ENCODE measurements at regions not wholly inside any gene's neighbourhood (a gene's known extent, or its start where the extent isn't known, plus 50 kb on each side); places are given as distances from the start of the nearest gene placed in this dataset.

DNA sequence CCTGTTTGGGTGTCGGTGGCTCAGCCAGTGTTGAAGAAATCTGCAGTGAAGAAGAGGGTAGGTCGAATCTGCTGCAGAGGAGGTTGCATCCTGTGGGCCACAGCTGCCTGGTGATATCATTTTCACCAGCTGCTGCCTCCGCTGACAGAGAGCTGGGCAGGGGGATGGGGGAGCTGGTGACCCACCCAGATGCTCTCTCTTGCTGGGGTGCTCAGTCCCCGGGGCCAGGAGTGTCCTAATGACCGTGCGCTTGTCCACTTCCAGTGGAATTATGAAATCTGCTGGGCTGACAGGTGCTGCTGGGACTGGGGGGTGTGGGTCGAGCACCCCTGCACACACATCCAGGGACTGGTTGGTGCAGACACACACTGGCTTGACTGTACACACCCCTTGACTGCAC lies 83.2 kb upstream of the IRX4 start:
- no peak overlapping the region; the same call in 1 of the 2 replicates for H4K8ac ChIP-seq (ENCODE audit: extremely low read depth, insufficient read depth, low read length)
- FAIRE-seq (no peak), DNase-seq (ENCODE audit: low read depth in 1 of 2, low spot score in 2 of 2) (no peak)
- H3K79me1 ChIP-seq (ENCODE audit: low read depth, low read length) = no peaks in the 10 kb centered on the region
- H3K27me3 ChIP-seq (replicated peaks in 1 of 4; ENCODE audit: control insufficient read depth in 3 of 4, extremely low read depth in 1 of 4, insufficient read depth in 3 of 4, low read length in 3 of 4) = no peaks in the 10 kb centered on the region
- no peaks in the 10 kb centered on the region; a peak in 1 of 8 replicates for H3K36me3 ChIP-seq (ENCODE audit: control insufficient read depth in 2 of 4, insufficient read depth in 4 of 4, low read length in 3 of 4)
- H3K79me2 ChIP-seq (ENCODE audit: control insufficient read depth in 1 of 2, insufficient read depth in 2 of 2, low read length in 2 of 2) = no peaks in the 10 kb centered on the region
- no peak for TF ChIP-seq TEAD4 (IDR thresholded peaks at IDR 0.05; ENCODE audit: low read depth, low read length)
- TF ChIP-seq SP2 (IDR thresholded peaks at IDR 0.05; ENCODE audit: low read length) = no peak
- no peak overlapping the region for H3K23ac ChIP-seq (ENCODE audit: insufficient read length)
- H3K56ac ChIP-seq (replicated peaks; ENCODE audit: insufficient read length, low read depth, low read length) = no peak overlapping the region
- peaks cover 0 to 2% of the 10 kb centered on the region in 2 experiments for H4K20me1 ChIP-seq (replicated peaks in 1 of 2; ENCODE audit: control insufficient read depth in 1 of 2, insufficient read depth in 2 of 2, low read length in 2 of 2)
- H3K4me3 ChIP-seq (ENCODE audit: extremely low read depth in 1 of 4, insufficient read depth in 2 of 4, low read depth in 3 of 4, low read length in 4 of 4) = no peak overlapping the region
- peaks cover 0 to 2% of the 10 kb centered on the region in 2 experiments; a peak in 2 of 4 replicates for H3K9me3 ChIP-seq (ENCODE audit: insufficient read depth in 2 of 2, low read depth in 1 of 2, low read length in 1 of 2)
- H3K14ac ChIP-seq (ENCODE audit: insufficient read length) = no peak overlapping the region
- 86% methylated on average over 7 of the region's 7 CpGs; no CpG with 5 or more reads in 1 of the 2 experiments for WGBS, 2 experiments (ENCODE audit: extremely low coverage in 1 of 2, insufficient coverage in 1 of 2, insufficient read length in 1 of 2, insufficient replicate concordance in 2 of 2, low coverage in 1 of 2, low lambda C conversion rate in 2 of 2, missing lambda C conversion rate in 1 of 2)
- H3K4ac ChIP-seq (replicated peaks; ENCODE audit: insufficient read length, low read depth, low read length) = no peak overlapping the region
- no peak overlapping the region for H2BK20ac ChIP-seq (ENCODE audit: low read length)
- H4K5ac ChIP-seq (ENCODE audit: insufficient read length, low read depth, low read length) = no peak overlapping the region
- CTCF ChIA-PET (ENCODE audit: partially characterized antibody) = interaction anchor here (0.6 to 1.0 kb wide), 3 partner anchors 14 to 429 kb away, joined by 3 to 5 read pairs (median 3); no protein-coding TSS in a partner anchor
- H3K23me2 ChIP-seq (ENCODE audit: low read depth, low read length) = peaks cover under 1% of the 10 kb centered on the region; the same call in 1 of the 2 replicates
- POLR2A ChIA-PET (ENCODE audit: partially characterized antibody) = no interaction called here
- no peak overlapping the region for H2AK5ac ChIP-seq (ENCODE audit: low read depth, low read length)
- no peak overlapping the region for H2BK12ac ChIP-seq (ENCODE audit: low read depth, low read length)
- peaks cover 0 to 9% (median 5%) of the 10 kb centered on the region in 4 experiments; a peak in 5 of 7 replicates for H3K4me1 ChIP-seq (replicated peaks in 1 of 4; ENCODE audit: control insufficient read depth in 3 of 4, insufficient read depth in 4 of 4, low read length in 3 of 4)
- H3K4me2 ChIP-seq (ENCODE audit: insufficient read depth in 1 of 2, low read depth in 2 of 2, low read length in 2 of 2) = 0 out of 4 replicates have a peak overlapping the region, but pooled peaks of 1 of the 2 experiments have one; percentile 8
- no peak overlapping the region for H2AFZ ChIP-seq (ENCODE audit: low read length)
- H2BK15ac ChIP-seq (ENCODE audit: low read length) = no peak overlapping the region; the same call in 1 of the 2 replicates
- H3K27ac ChIP-seq (ENCODE audit: low read depth, low read length) = no peak overlapping the region
- H2BK120ac ChIP-seq (replicated peaks; ENCODE audit: low read depth, low read length) = no peak overlapping the region
- H3K9ac ChIP-seq (replicated peaks in 1 of 4; ENCODE audit: extremely low read depth in 1 of 4, low read depth in 3 of 4, low read length in 3 of 4) = no peak overlapping the region
- no peak overlapping the region for H3K18ac ChIP-seq (ENCODE audit: extremely low read depth, low read length)
- H2BK5ac ChIP-seq (ENCODE audit: low read depth, low read length) = no peak overlapping the region
- H4K91ac ChIP-seq (replicated peaks; ENCODE audit: insufficient read length, low read length) = peak overlapping the region; percentile 40

Data from H1 (cell line).